Duodenal mucosa (tissue), 2 donors: ENCODE measurements at regions not wholly inside any gene's neighbourhood (a gene's known extent, or its start where the extent isn't known, plus 50 kb on each side); places are given as distances from the start of the nearest gene placed in this dataset.

Source experiments
- H3K27ac ChIP-seq: one replicate; pipeline ENCODE4 v1.7.0; 2013; ENCODE audit warnings: low read depth, low read length
- H3K27me3 ChIP-seq, 2 donors: one replicate each; pipeline ENCODE4 v1.7.0; 2013; ENCODE audit warnings: low read length in 2 of 2, control low read depth in 1 of 2; ENCODE audit not compliant: insufficient read depth in 2 of 2, control insufficient read depth in 1 of 2
- H3K36me3 ChIP-seq, 2 donors: one replicate each; pipeline ENCODE4 v1.7.0; 2013; ENCODE audit warnings: low read length in 2 of 2, control low read depth in 1 of 2; ENCODE audit not compliant: insufficient read depth in 2 of 2, control insufficient read depth in 1 of 2
- H3K4me1 ChIP-seq, 2 donors: one replicate each; pipeline ENCODE4 v1.7.0; 2013; ENCODE audit warnings: low read length in 2 of 2, control low read depth in 1 of 2; ENCODE audit not compliant: insufficient read depth in 2 of 2, control insufficient read depth in 1 of 2
- H3K4me3 ChIP-seq, 2 donors: one replicate each; pipeline ENCODE4 v1.7.0; 2013; ENCODE audit warnings: low read length in 2 of 2, low read depth in 1 of 2
- H3K9ac ChIP-seq, 2 donors: one replicate each; pipeline ENCODE4 v1.7.0; 2013; ENCODE audit warnings: low read length in 2 of 2, low read depth in 1 of 2
- H3K9me3 ChIP-seq, 2 donors: one replicate each; pipeline ENCODE4 v1.7.0; 2013; ENCODE audit warnings: low read length in 2 of 2, control low read depth in 1 of 2; ENCODE audit not compliant: control insufficient read depth in 1 of 2

DNA sequence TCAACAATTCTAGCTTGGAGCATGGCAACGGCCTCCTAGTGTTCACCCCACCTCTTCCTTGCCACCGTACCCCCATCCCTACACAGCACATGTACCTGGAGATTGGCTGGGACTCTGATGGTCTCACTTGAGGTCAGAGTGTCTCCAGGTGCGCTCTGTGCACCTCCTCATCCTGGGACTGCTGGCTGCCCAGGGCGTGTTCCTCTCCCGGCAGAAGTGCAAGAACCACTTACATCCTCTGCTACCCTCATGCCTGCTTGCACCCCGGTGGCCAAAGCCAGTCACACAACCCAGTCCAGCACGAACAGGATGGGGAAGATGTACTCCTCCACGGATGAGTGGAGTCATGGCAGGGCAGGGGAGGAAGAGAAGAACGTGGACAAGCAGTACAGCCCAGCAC, 151.5 kb downstream of the ASB1 start:
- Histone ChIP-seq H3K9me3 (no peaks in the 10 kb centered on the region), H3K36me3 (no peaks in the 10 kb centered on the region), H3K27ac (no peak overlapping the region), H3K4me3 (no peak overlapping the region), H3K4me1 (no peaks in the 10 kb centered on the region), H3K27me3 (no peaks in the 10 kb centered on the region), H3K9ac (no peak overlapping the region)

DNA sequence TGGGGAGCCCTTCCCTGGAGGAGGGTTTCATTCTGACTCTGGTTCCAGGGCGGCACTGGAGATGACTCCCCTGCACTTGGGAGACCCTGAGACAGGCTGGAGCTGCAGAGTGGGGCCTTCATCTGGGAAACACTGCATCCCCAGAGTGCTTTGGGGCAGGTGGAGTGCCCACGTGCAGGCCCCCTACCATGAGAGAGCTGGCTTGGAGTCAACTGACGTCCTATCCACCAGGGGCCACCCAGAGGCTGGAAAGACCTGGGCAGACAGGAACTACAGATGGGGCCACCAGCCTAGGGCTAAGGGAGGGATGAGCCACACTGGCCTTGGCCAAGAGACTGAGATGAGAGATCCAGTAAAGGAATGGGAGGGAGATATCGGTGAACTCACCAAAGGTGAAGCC, 153.8 kb downstream of the ASB1 start:
- H3K4me3 ChIP-seq = no peak overlapping the region

DNA sequence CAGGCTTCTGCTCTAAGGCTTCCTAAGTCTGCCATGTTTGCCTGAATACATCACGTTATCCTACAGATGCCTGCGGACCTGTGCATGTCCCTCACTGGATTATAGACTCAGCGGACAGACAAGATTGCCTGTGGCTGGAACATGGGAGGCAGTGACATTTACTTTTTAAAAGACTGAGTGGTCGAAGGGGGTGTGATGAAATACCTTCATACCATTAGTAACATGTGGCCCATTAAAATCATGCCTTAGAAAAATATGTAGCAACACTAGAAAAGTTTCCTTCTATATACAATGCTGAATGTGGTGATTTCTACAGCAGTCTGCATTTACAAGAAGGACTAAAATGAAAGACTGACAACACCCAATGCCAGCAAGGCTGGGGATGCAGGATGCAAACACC, 154.4 kb downstream of the ASB1 start:
- Histone ChIP-seq H3K9ac (no peak overlapping the region), H3K9me3 (no peaks in the 10 kb centered on the region), H3K27me3 (no peaks in the 10 kb centered on the region), H3K4me1 (no peaks in the 10 kb centered on the region), H3K4me3 (no peak overlapping the region), H3K27ac (no peak overlapping the region), H3K36me3 (no peaks in the 10 kb centered on the region)

More for the DNA sequence above, 153.8 kb downstream of the ASB1 start:
- H3K27ac ChIP-seq = no peak overlapping the region
- H3K9me3 ChIP-seq = no peaks in the 10 kb centered on the region
- no peak overlapping the region for H3K9ac ChIP-seq
- no peaks in the 10 kb centered on the region for H3K4me1 ChIP-seq
- H3K27me3 ChIP-seq = no peaks in the 10 kb centered on the region
- H3K36me3 ChIP-seq = no peaks in the 10 kb centered on the region

DNA sequence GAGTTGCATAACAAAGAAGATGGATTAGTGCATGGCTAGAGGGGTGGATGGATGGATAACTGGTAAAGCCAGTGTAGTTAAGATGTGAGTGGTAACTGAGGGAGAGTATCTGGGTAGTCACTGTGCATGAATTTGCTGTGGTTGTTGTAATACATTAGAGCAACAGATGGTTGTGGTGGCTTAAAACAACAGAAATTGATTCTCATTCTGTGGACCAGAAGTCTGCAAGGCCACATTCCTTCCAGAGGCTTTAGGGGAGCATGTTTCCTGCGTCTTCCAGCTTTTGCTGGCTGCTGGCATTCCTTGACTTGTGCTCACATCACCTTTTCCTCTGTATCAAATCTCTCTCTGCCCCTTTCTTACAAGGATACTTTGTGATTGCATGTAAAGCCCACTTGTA, 155.4 kb downstream of the ASB1 start:
- Histone ChIP-seq H3K9me3 (no peaks in the 10 kb centered on the region), H3K27ac (no peak overlapping the region), H3K36me3 (no peaks in the 10 kb centered on the region), H3K27me3 (no peaks in the 10 kb centered on the region), H3K9ac (no peak overlapping the region), H3K4me1 (no peaks in the 10 kb centered on the region), H3K4me3 (no peak overlapping the region)

DNA sequence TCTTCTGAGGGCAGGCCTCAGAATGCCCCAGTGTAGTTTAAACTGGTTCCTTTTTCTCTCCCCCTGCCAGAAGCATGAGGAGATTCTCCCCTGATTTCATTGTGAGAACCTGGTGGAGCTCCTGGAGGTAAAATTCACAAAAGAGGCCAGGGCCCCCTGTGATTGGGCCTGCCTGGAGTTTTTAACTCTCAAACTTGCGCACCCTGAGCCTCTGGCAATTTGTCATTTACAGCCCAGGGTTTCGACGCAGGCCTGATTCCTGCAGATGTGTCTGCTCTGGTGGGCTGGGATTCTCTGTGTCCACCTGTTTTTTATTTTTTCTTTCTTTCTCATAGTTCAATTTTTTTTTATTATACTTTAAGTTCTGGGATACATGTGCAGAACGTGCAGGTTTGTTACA, 157.9 kb downstream of the ASB1 start:
- H3K27me3 ChIP-seq = no peaks in the 10 kb centered on the region
- no peaks in the 10 kb centered on the region for H3K36me3 ChIP-seq
- no peaks in the 10 kb centered on the region for H3K4me1 ChIP-seq
- H3K4me3 ChIP-seq = no peak overlapping the region
- H3K9me3 ChIP-seq = no peaks in the 10 kb centered on the region
- no peak overlapping the region for H3K27ac ChIP-seq
- H3K9ac ChIP-seq = no peak overlapping the region

DNA sequence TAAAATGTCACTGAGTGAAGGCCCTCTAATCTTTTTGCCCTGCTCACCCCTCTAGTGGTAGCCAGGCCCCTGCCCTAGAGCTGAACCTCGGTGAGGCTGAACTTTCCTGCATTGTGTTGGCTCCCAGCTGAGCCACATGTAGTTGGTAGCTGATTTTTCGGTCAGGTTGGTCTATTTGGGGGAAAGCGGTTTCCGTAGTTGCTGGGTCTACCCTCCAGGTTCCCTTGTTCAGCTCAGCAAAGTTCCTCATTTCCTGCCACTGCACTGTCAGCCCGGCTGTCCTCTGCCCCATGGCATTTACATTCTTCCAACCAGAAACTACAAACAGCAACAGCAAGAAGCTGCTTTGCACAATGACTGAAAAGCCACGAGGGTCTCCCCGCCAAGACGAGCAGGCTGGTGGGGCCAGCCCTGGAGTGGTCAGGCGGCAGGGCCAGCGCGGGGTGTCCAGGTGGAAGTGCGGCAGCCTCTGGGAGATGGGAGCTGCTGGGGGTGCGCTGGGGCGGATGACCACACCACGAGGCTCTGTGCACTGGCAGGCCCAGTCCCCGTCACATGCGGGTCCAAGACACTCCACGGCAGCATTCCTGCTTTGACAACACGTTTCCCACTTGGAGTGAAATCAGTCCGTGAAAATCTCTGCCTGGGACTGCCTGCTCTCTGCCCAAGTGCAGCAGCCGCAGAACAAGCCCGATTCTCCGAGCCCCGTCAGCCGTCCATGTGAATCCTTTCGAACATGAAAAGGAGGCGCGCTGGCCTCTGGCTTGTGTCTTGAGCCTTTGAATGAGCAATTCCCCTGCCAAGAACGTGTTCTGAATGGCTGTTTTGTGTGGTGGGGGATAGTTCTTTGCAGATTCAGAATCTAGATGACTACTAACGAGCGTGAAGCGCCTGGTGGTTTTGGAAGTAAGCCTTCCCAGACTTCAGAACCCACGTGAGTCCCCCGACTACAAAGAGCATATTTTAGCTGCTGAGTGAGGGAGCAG, 159.4 kb downstream of the ASB1 start:
- no peak overlapping the region for H3K27ac ChIP-seq
- H3K9ac ChIP-seq = no peak overlapping the region
- H3K4me1 ChIP-seq = no peaks in the 10 kb centered on the region
- no peaks in the 10 kb centered on the region for H3K36me3 ChIP-seq
- H3K27me3 ChIP-seq = no peaks in the 10 kb centered on the region
- no peaks in the 10 kb centered on the region for H3K9me3 ChIP-seq
- no peak overlapping the region for H3K4me3 ChIP-seq

DNA sequence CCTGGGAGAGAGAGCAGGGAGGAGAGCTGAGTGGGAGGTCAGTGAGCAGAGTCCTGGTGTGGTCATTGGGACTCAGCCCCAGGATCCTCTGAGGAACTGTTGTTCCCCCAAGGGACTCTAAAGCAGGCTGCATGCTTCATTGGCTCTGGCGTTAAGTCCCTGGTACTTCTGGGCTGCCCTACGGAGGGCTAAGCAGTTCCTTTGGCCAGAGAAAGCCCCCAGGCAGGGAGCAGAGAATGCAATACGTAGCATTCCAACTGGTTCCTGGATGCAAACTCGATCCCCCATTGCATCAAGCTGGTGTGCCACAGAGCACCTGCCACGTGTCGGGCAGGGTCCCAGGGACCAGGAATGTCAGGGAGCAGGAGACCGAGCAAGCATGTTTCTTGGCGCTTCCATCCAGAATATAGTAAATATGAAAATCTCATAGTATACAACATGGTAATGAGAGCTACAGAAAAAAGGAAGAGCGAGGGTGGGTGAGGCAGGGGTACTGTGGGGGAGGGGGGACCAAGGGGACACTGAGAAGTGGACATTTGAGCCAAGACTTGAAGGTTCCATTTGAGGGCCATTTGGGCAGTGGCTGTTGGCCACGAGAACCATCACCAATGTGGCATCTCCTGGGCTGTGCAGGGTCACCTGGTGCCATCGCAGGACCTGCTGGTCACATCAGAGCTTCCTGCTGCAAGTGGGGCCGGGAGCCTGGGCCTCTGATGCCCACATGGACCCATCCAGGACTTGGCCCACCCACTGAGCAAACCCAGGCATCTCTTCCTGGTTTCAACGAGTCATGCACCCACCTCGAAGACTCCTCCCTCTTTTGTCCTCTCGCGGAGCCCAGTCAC, 160.4 kb downstream of the ASB1 start:
- no peak overlapping the region for H3K4me3 ChIP-seq

DNA sequence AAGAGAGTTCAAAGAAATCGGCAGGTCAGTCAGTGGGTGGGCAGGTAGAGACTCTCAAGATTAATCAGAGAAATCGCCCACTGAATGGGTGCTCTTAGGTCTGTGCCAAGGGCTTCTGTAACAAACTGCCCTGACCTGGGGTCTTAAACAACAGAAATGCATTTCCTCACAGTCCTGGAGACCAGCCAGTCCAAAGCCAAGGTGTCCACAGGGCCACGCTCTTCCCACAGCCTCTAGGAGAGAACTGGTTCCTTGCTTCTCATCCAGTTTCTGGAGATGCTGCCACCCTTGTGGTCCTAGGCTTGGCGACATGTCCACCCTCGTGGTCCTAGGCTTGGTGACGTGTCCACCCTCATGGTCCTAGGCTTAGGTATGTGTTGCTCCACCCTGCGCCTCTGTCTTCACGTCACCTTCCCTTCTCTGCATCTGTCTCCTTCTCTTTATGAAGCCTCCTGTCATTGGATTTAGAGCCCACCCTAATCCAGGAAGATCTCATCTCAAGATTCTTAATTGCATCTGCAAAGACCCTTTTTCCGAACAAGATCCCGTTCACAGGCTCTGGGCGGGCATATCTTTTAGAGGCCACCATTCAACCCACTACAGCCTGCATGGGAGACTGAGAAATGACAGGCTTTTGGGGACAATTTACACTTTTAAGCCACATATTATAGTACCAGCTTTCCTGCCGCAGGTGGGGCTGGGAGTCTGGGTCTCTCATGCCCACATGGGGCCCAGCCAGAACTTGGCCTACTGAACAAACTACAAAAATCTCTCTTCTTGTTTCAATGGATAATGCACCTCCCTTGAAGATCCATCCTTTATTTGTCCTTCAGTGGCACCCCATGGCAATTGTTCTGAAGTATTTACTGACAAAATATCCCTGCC, 161.3 kb downstream of the ASB1 start:
- no peaks in the 10 kb centered on the region for H3K4me1 ChIP-seq
- H3K27ac ChIP-seq = no peak overlapping the region
- H3K36me3 ChIP-seq = no peaks in the 10 kb centered on the region
- H3K27me3 ChIP-seq = no peaks in the 10 kb centered on the region
- no peak overlapping the region for H3K9ac ChIP-seq
- H3K9me3 ChIP-seq = no peaks in the 10 kb centered on the region
- H3K4me3 ChIP-seq = no peak overlapping the region

More for the DNA sequence above, 160.4 kb downstream of the ASB1 start:
- Histone ChIP-seq H3K9me3 (no peaks in the 10 kb centered on the region), H3K9ac (no peak overlapping the region), H3K4me1 (no peaks in the 10 kb centered on the region), H3K36me3 (no peaks in the 10 kb centered on the region), H3K27me3 (no peaks in the 10 kb centered on the region), H3K27ac (no peak overlapping the region)

DNA sequence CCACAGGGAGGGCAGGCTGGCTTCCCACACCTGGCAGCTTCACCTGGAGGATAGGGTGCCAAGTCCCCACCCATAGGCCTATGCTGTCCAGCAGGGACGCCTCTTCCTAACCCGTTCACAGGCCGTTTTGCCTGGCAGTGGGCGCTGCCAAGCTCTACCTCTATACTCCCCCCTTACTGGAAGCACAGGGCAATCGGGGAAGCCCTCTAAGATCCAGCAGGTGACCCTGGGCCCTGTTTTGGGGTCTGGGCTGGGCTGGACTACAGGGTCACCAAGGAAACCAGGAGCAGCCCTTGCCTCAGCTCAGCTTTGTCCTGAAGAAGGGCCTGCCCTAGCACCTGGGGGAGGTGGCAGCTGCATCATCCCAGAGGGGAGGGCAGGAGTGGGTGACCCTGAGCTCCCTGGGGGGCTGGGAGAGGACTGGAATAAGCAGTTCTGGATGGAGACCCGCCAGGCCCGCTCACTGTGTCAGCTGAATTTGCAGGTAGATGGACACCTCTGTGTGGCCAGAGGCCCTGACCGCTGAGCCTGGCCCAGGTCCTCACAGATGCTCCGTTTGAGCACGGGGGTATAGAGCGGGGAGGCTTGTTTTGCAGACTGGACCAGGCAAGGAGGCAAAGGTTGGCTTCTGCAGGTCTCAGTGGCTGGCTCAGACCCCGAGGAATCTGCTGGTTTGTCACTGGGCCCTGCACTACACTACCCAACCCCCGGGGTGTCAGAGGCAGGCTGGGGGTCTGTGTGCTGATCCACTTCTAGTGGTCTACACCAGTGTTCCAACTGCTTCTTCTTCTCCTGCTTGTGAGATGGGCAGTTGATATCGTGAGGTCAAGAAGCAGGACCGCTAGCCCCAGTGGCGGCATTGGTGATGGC, 163.1 kb downstream of the ASB1 start:
- no peak overlapping the region for H3K4me3 ChIP-seq
- no peaks in the 10 kb centered on the region for H3K27me3 ChIP-seq
- H3K9ac ChIP-seq = no peak overlapping the region
- H3K27ac ChIP-seq = no peak overlapping the region
- H3K36me3 ChIP-seq = no peaks in the 10 kb centered on the region
- H3K4me1 ChIP-seq = no peaks in the 10 kb centered on the region
- no peaks in the 10 kb centered on the region for H3K9me3 ChIP-seq
